ENCODE measurements at regions not wholly inside any gene's neighbourhood (a gene's known extent, or its start where the extent isn't known, plus 50 kb on each side); places are given as distances from the start of the nearest gene placed in this dataset.

- no peak for FAIRE-seq
- TF ChIP-seq POLR2A (IDR thresholded peaks at IDR 0.05; ENCODE audit: low read depth, low read length), result no peak
- DNase-seq (ENCODE audit: insufficient read length, low spot score), result no peak
Measured at GRCh38 chr6:44560458-44561059, 173.1 kb downstream of the CDC5L start.

DNA sequence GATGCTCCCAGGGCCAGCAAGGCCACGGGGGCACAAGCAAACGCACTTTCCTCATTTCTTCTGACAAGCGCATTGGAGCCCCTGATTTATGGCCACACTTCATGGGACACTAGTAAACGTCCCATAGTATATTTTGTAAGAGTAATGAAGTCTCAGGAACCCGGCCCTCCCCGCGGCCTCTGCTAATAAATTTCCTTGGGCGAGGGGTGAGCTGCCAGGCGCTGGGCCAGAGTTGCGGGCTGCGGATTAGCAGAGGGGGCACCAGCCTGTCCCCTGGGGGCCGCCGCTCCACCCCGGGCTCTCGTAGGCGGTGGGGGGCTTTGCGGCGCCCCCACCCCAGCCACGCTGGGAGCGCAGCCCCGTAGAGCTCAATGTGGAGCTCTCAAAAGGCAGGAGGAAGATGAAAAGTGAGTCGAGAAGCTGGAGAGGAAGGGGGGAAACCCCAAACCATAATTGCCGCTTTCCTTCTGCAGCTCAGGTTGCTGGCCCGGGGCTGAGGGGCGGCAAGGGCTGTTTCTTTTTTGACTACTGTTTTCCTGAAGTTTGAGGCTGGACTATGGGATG is 173.6 kb downstream of the CDC5L start:
- TF ChIP-seq POLR2A (IDR thresholded peaks at IDR 0.05; ENCODE audit: low read depth, low read length), result no peak
- DNase-seq (ENCODE audit: insufficient read length, low spot score) (no peak), FAIRE-seq (no peak)

DNA sequence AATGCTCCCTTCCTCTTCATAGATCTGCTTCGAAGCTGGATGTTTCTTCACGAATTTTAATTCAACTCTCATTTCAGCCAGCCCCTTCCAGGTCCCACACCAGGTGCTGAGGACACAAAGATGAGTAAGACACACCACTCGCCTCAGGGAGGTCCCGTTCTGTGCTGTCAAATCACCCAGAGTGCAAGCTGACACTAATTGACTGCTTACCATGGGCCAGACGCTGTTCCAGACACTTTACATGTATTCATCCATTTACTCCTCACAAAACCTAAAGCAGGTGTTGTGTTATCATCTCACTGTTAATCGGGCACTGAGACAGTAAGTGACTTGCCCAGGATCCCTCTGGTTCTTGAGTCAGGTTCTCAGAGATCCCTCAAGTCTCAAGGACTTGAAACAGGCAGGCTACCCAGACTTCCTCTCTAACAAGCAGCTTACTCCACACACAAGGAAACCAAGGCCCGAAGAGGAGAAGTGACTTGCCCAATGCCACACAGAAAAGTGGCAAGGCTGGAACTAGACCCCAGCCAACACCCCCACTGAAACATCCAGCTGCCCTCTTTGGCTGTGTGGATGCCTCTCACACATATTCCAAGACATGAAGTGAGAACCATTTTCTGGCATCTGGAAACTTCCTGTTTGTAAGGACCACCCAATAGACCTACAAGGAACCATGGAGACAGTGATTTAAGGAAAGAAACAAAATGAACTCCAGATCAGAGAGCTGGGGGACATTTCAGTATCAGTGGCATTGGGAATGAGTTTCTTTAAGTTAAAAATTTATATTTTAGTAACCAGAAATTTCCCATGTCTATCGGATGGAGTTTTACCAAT is 174.5 kb downstream of the CDC5L start:
- no peak for DNase-seq (ENCODE audit: insufficient read length, low spot score)
- no peak for FAIRE-seq
- TF ChIP-seq POLR2A (IDR thresholded peaks at IDR 0.05; ENCODE audit: low read depth, low read length), result no peak

GRCh38 chr6:44563397-44563796 is 175.9 kb downstream of the CDC5L start:
- FAIRE-seq, result no peak
- TF ChIP-seq POLR2A (IDR thresholded peaks at IDR 0.05; ENCODE audit: low read depth, low read length), result no peak
- no peak for DNase-seq (ENCODE audit: insufficient read length, low spot score)

DNA sequence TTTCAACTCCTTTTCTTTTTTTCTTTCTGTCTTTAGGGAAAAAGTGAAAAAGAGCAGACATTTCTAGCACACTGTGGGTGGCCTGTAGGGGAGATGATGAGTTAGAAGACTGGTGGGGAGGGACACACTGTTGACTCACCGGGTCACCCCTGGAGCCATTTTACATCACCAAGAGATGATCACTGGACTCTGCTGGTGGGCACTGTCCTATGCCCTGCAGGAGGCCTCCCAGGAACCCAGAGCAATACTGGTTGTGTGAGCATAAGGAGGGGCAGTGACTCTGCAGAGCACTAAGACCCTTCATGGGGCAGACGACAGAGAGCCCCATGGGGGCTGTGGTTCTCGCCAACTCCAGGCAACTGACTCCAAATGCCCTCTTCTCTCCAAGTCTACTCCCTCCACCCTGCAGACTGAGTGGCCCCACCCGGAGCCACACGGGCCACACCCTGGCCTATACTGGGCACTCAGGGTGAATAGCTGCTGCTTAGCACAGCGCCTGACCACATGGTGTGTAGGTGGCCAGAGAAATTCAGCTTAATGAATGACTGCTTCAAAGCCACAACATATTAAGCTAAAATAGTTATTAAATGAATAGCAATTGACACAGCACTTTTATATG is 177.5 kb downstream of the CDC5L start:
- TF ChIP-seq POLR2A (IDR thresholded peaks at IDR 0.05; ENCODE audit: low read depth, low read length), result no peak
- no peak for FAIRE-seq
- no peak for DNase-seq (ENCODE audit: insufficient read length, low spot score)

GRCh38 chr6:44567406-44567805 is 179.9 kb downstream of the CDC5L start:
- DNase-seq (ENCODE audit: insufficient read length, low spot score) (no peak), FAIRE-seq (no peak)
- no peak for TF ChIP-seq POLR2A (IDR thresholded peaks at IDR 0.05; ENCODE audit: low read depth, low read length)

- FAIRE-seq (no peak), DNase-seq (ENCODE audit: insufficient read length, low spot score) (no peak)
- no peak for TF ChIP-seq POLR2A (IDR thresholded peaks at IDR 0.05; ENCODE audit: low read depth, low read length)
Measured at GRCh38 chr6:44569131-44569530, 181.6 kb downstream of the CDC5L start.

GRCh38 chr6:44569931-44570385 is 182.5 kb downstream of the CDC5L start:
- DNase-seq (ENCODE audit: insufficient read length, low spot score) (no peak), FAIRE-seq (no peak)
- TF ChIP-seq POLR2A (IDR thresholded peaks at IDR 0.05; ENCODE audit: low read depth, low read length), result no peak

DNA sequence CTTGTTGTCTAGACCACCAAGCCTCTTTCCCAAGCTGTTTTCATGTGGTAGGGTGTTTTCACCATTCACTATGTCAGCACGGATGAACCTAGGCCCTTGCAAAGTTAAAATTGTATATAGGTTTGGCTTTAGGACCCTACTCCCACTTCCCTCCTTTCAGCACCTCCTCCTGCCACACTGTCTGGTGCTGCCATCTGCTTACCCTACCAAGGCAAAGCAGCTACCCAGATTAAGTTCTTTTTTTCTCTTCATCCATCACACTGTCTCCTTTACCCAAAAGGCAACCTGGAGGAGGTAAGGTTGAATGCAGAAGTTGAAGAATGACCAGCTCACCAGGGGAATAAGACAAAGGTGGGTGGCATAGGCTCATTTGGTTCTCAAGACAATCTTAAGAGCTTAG is 184.0 kb downstream of the CDC5L start:
- no peak for DNase-seq (ENCODE audit: insufficient read length, low spot score)
- no peak for TF ChIP-seq POLR2A (IDR thresholded peaks at IDR 0.05; ENCODE audit: low read depth, low read length)
- no peak for FAIRE-seq

GRCh38 chr6:44572346-44572745 is 184.8 kb downstream of the CDC5L start:
- no peak for DNase-seq (ENCODE audit: insufficient read length, low spot score)
- no peak for FAIRE-seq
- TF ChIP-seq POLR2A (IDR thresholded peaks at IDR 0.05; ENCODE audit: low read depth, low read length), result no peak

- DNase-seq (ENCODE audit: insufficient read length, low spot score), result no peak
- no peak for FAIRE-seq
Measured at GRCh38 chr6:44575644-44576043, 188.1 kb downstream of the CDC5L start.

DNA sequence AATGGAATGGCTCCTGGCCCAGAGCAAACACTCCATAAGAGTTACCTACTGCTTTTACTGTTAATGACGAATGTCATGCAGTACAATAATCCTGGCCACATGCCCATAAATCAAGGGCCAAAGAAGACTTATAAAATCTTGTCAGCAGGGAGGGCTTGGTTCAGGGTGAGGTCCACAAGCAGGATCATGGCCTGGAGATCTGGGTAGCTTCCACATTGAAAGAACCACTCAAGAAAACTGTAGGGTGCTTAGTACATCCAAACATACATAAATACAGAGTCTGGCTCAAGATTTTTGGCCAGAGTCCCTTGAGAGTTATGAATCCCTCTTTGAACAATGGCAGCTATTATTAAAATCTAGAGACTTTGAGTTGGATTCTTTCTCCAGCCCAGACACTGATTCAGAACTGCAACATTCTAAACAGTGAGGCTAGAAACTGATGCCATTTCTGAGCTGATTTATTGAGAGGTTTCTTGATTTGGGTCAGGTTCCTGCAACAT is 188.7 kb downstream of the CDC5L start:
- DNase-seq (ENCODE audit: insufficient read length, low spot score) (no peak), FAIRE-seq (no peak)
- TF ChIP-seq POLR2A (IDR thresholded peaks at IDR 0.05; ENCODE audit: low read depth, low read length), result no peak

More at GRCh38 chr6:44575644-44576043, 188.1 kb downstream of the CDC5L start:
- TF ChIP-seq POLR2A (IDR thresholded peaks at IDR 0.05; ENCODE audit: low read depth, low read length), result no peak

DNA sequence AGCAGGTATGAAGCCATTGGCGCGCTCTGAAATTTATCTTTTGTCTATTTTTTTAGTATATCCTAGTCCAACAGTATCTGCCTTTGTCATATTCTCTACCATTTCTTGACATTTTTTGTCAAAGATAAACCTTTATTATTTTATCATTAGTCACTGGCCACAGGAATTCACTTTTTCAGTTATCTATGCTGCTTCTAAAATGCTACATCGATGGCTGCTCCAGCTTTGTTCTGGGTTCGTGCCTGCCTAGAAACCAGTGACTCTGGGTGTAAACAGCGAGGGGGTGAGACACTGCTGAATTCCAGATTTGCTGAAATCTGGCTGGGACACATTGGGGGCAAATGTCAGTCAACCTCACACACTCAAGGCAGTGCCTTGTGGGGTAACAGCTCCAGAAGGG is 193.4 kb downstream of the CDC5L start:
- FAIRE-seq (no peak), DNase-seq (ENCODE audit: insufficient read length, low spot score) (no peak)
- TF ChIP-seq POLR2A (IDR thresholded peaks at IDR 0.05; ENCODE audit: low read depth, low read length), result no peak

GRCh38 chr6:44582930-44583329 is 195.4 kb downstream of the CDC5L start:
- no peak for TF ChIP-seq POLR2A (IDR thresholded peaks at IDR 0.05; ENCODE audit: low read depth, low read length)
- DNase-seq (ENCODE audit: insufficient read length, low spot score), result no peak
- FAIRE-seq, result no peak
